Transverse colon (tissue), 4 donors: ENCODE measurements at regions not wholly inside any gene's neighbourhood (a gene's known extent, or its start where the extent isn't known, plus 50 kb on each side); places are given as distances from the start of the nearest gene placed in this dataset.

Experiments
- CTCF ChIP-seq, 5 experiments: fragments of 200-600 bp in 3 of 5; fragments of 450-650 bp in 2 of 5; sonication (generic) in 3 of 5; IDR thresholded peaks; 1 replicate in 2 of 5; 2 replicates in 3 of 5; pipeline ENCODE4 v1.5.1; 2016 to 2017; ENCODE audit warnings: antibody characterized with exemption in 5 of 5, inconsistent platforms in 3 of 5, mild to moderate bottlenecking in 2 of 5, moderate library complexity in 1 of 5
- POLR2A ChIP-seq: fragments of 450-650 bp; IDR thresholded peaks from one replicate; pipeline ENCODE4 v1.6.1; 2016; ENCODE audit warnings: antibody characterized with exemption, mild to moderate bottlenecking, moderate library complexity
- POLR2AphosphoS5 ChIP-seq, 3 donors: sonication (generic); formaldehyde crosslinking; IDR thresholded peaks; one replicate each; pipeline ENCODE4 v1.6.1; 2016; ENCODE audit warnings: antibody characterized with exemption in 3 of 3

- TF ChIP-seq POLR2AphosphoS5 (IDR thresholded peaks at IDR 0.05) (no peak), CTCF (IDR thresholded peaks at IDR 0.05) (no peak), POLR2A (no peak)
Observed at GRCh38 chr10:9510626-9511025, 1456.1 kb downstream of the GATA3 start.
